ENCODE measurements at regions not wholly inside any gene's neighbourhood (a gene's known extent, or its start where the extent isn't known, plus 50 kb on each side); places are given as distances from the start of the nearest gene placed in this dataset.

DNA sequence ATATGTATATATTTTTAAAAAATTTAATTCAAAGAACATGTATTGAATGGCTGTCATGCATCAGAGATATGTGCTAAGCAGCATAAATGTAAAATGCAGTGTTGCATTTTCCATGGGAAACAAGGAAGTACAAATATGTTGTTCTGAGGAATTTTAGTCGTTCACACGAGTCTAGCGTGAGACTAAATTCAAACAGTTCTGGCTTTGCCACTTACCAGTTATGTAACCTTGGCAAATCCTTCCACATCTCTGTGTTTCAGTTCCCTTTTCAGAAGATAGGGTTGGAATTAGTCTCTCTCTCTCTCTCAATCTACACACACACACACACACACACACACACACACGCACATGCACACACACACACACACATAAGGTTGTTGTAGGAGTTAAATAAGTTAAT, 305.4 kb downstream of the UTRN start:
- H3K27me3 Mint-ChIP-seq (ENCODE audit: insufficient read depth, low read depth, poor library complexity), result peaks cover 2% of the 10 kb centered on the region
- H3K4me1 Mint-ChIP-seq, result peaks cover 17% of the 10 kb centered on the region; the same call in 2 of the 3 replicates
- no peak overlapping the region for H3K4me3 Mint-ChIP-seq
- H3K9me2 ChIP-seq (ENCODE audit: insufficient read depth), result no peaks in the 10 kb centered on the region
- peaks cover 20% of the 10 kb centered on the region for H3K4me1 ChIP-seq (ENCODE audit: insufficient read depth)
- H2AFZ ChIP-seq, result no peak overlapping the region
- TF ChIP-seq, protein P1, sequence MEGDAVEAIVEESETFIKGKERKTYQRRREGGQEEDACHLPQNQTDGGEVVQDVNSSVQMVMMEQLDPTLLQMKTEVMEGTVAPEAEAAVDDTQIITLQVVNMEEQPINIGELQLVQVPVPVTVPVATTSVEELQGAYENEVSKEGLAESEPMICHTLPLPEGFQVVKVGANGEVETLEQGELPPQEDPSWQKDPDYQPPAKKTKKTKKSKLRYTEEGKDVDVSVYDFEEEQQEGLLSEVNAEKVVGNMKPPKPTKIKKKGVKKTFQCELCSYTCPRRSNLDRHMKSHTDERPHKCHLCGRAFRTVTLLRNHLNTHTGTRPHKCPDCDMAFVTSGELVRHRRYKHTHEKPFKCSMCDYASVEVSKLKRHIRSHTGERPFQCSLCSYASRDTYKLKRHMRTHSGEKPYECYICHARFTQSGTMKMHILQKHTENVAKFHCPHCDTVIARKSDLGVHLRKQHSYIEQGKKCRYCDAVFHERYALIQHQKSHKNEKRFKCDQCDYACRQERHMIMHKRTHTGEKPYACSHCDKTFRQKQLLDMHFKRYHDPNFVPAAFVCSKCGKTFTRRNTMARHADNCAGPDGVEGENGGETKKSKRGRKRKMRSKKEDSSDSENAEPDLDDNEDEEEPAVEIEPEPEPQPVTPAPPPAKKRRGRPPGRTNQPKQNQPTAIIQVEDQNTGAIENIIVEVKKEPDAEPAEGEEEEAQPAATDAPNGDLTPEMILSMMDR (conservative IDR thresholded peaks at IDR 0.05; ENCODE audit: low read depth in 2 of 2), result no peak
- TF ChIP-seq NANOG (IDR thresholded peaks at IDR 0.05; ENCODE audit: borderline replicate concordance) (no peak), STAT1 (IDR thresholded peaks at IDR 0.05; ENCODE audit: unreplicated experiment) (no peak), ZNF114 (CRISPR knock-in tag; IDR thresholded peaks at IDR 0.05) (no peak), ZNF331 (CRISPR knock-in tag; IDR thresholded peaks at IDR 0.05; ENCODE audit: low read depth) (no peak), POLR2AphosphoS5 (IDR thresholded peaks at IDR 0.05; ENCODE audit: low read depth) (no peak), CREB1 (CRISPR knock-in tag; IDR thresholded peaks at IDR 0.05; ENCODE audit: low read depth) (no peak), JUNB (IDR thresholded peaks at IDR 0.05; ENCODE audit: unreplicated experiment) (no peak), EZH2 (IDR thresholded peaks at IDR 0.05; ENCODE audit: low read depth, unreplicated experiment) (no peak), EZH2phosphoT487 (IDR thresholded peaks at IDR 0.05; ENCODE audit: unreplicated experiment) (no peak)
- TF ChIP-seq, protein P2, sequence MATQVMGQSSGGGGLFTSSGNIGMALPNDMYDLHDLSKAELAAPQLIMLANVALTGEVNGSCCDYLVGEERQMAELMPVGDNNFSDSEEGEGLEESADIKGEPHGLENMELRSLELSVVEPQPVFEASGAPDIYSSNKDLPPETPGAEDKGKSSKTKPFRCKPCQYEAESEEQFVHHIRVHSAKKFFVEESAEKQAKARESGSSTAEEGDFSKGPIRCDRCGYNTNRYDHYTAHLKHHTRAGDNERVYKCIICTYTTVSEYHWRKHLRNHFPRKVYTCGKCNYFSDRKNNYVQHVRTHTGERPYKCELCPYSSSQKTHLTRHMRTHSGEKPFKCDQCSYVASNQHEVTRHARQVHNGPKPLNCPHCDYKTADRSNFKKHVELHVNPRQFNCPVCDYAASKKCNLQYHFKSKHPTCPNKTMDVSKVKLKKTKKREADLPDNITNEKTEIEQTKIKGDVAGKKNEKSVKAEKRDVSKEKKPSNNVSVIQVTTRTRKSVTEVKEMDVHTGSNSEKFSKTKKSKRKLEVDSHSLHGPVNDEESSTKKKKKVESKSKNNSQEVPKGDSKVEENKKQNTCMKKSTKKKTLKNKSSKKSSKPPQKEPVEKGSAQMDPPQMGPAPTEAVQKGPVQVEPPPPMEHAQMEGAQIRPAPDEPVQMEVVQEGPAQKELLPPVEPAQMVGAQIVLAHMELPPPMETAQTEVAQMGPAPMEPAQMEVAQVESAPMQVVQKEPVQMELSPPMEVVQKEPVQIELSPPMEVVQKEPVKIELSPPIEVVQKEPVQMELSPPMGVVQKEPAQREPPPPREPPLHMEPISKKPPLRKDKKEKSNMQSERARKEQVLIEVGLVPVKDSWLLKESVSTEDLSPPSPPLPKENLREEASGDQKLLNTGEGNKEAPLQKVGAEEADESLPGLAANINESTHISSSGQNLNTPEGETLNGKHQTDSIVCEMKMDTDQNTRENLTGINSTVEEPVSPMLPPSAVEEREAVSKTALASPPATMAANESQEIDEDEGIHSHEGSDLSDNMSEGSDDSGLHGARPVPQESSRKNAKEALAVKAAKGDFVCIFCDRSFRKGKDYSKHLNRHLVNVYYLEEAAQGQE (IDR thresholded peaks at IDR 0.05; ENCODE audit: unreplicated experiment), result no peak
- TF ChIP-seq, protein P3, sequence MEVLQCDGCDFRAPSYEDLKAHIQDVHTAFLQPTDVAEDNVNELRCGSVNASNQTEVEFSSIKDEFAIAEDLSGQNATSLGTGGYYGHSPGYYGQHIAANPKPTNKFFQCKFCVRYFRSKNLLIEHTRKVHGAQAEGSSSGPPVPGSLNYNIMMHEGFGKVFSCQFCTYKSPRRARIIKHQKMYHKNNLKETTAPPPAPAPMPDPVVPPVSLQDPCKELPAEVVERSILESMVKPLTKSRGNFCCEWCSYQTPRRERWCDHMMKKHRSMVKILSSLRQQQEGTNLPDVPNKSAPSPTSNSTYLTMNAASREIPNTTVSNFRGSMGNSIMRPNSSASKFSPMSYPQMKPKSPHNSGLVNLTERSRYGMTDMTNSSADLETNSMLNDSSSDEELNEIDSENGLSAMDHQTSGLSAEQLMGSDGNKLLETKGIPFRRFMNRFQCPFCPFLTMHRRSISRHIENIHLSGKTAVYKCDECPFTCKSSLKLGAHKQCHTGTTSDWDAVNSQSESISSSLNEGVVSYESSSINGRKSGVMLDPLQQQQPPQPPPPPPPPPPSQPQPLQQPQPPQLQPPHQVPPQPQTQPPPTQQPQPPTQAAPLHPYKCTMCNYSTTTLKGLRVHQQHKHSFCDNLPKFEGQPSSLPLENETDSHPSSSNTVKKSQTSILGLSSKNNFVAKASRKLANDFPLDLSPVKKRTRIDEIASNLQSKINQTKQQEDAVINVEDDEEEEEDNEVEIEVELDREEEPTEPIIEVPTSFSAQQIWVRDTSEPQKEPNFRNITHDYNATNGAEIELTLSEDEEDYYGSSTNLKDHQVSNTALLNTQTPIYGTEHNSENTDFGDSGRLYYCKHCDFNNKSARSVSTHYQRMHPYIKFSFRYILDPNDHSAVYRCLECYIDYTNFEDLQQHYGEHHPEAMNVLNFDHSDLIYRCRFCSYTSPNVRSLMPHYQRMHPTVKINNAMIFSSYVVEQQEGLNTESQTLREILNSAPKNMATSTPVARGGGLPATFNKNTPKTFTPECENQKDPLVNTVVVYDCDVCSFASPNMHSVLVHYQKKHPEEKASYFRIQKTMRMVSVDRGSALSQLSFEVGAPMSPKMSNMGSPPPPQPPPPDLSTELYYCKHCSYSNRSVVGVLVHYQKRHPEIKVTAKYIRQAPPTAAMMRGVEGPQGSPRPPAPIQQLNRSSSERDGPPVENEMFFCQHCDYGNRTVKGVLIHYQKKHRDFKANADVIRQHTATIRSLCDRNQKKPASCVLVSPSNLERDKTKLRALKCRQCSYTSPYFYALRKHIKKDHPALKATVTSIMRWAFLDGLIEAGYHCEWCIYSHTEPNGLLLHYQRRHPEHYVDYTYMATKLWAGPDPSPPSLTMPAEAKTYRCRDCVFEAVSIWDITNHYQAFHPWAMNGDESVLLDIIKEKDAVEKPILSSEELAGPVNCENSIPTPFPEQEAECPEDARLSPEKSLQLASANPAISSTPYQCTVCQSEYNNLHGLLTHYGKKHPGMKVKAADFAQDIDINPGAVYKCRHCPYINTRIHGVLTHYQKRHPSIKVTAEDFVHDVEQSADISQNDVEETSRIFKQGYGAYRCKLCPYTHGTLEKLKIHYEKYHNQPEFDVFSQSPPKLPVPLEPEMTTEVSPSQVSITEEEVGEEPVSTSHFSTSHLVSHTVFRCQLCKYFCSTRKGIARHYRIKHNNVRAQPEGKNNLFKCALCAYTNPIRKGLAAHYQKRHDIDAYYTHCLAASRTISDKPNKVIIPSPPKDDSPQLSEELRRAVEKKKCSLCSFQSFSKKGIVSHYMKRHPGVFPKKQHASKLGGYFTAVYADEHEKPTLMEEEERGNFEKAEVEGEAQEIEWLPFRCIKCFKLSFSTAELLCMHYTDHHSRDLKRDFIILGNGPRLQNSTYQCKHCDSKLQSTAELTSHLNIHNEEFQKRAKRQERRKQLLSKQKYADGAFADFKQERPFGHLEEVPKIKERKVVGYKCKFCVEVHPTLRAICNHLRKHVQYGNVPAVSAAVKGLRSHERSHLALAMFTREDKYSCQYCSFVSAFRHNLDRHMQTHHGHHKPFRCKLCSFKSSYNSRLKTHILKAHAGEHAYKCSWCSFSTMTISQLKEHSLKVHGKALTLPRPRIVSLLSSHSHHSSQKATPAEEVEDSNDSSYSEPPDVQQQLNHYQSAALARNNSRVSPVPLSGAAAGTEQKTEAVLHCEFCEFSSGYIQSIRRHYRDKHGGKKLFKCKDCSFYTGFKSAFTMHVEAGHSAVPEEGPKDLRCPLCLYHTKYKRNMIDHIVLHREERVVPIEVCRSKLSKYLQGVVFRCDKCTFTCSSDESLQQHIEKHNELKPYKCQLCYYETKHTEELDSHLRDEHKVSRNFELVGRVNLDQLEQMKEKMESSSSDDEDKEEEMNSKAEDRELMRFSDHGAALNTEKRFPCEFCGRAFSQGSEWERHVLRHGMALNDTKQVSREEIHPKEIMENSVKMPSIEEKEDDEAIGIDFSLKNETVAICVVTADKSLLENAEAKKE (CRISPR knock-in tag; IDR thresholded peaks at IDR 0.05), result no peak
- TF ChIP-seq, protein P4, sequence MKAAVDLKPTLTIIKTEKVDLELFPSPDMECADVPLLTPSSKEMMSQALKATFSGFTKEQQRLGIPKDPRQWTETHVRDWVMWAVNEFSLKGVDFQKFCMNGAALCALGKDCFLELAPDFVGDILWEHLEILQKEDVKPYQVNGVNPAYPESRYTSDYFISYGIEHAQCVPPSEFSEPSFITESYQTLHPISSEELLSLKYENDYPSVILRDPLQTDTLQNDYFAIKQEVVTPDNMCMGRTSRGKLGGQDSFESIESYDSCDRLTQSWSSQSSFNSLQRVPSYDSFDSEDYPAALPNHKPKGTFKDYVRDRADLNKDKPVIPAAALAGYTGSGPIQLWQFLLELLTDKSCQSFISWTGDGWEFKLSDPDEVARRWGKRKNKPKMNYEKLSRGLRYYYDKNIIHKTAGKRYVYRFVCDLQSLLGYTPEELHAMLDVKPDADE (IDR thresholded peaks at IDR 0.05), result no peak
- no peaks in the 10 kb centered on the region for H3F3A ChIP-seq (replicated peaks; ENCODE audit: low read depth)
- H3K79me2 ChIP-seq (replicated peaks; ENCODE audit: insufficient read depth), result peaks cover 64% of the 10 kb centered on the region
- peaks cover 5% of the 10 kb centered on the region; the same call in 1 of the 3 replicates for H3K9me3 Mint-ChIP-seq
- H3K36me3 ChIP-seq (ENCODE audit: insufficient read depth), result no peaks in the 10 kb centered on the region
- no peak overlapping the region for H3K4me2 ChIP-seq
- H3K27ac Mint-ChIP-seq, result no peak overlapping the region; the same call in 1 of the 2 replicates
- ATAC-seq, result no peak
- peaks cover 23% of the 10 kb centered on the region for H3K36me3 Mint-ChIP-seq (ENCODE audit: low read depth)
- no peaks in the 10 kb centered on the region for H3K27me3 ChIP-seq (ENCODE audit: insufficient read depth)
- H4K20me1 ChIP-seq (replicated peaks; ENCODE audit: insufficient read depth), result no peaks in the 10 kb centered on the region
- no peak for DNase-seq (ENCODE audit: low spot score)
- H3K27ac ChIP-seq (ENCODE audit: low read depth), result no peak overlapping the region
- H3K4me3 ChIP-seq, result no peak overlapping the region

Measured in GM23338 (cell line).